Nephron progenitor cell (in vitro differentiated cells): ENCODE measurements at regions not wholly inside any gene's neighbourhood (a gene's known extent, or its start where the extent isn't known, plus 50 kb on each side); places are given as distances from the start of the nearest gene placed in this dataset.

Source experiments
- DNase-seq: peaks from one replicate; pipeline ENCODE4 v3.0.0; 2021
- H3K27ac Mint-ChIP-seq: 2 replicates; pipeline ENCODE4 v1.8.0; 2021; ENCODE audit warnings: mild to moderate bottlenecking, moderate library complexity, mixed read lengths
- H3K27me3 Mint-ChIP-seq: 2 replicates; pipeline ENCODE4 v1.8.0; 2021; ENCODE audit warnings: mild to moderate bottlenecking, low read depth, mixed read lengths; ENCODE audit not compliant: poor library complexity
- H3K36me3 Mint-ChIP-seq: 2 replicates; pipeline ENCODE4 v1.8.0; 2021; ENCODE audit warnings: low read depth, mixed read lengths
- H3K4me1 Mint-ChIP-seq: 2 replicates; pipeline ENCODE4 v1.8.0; 2021; ENCODE audit warnings: mixed read lengths
- H3K4me3 Mint-ChIP-seq: 2 replicates; pipeline ENCODE4 v1.8.0; 2021; ENCODE audit warnings: mild to moderate bottlenecking, moderate library complexity, mixed read lengths
- H3K9me3 Mint-ChIP-seq: 2 replicates; pipeline ENCODE4 v1.8.0; 2021; ENCODE audit warnings: mild to moderate bottlenecking, moderate library complexity, mixed read lengths
- CTCF ChIP-seq: fragments of 200-600 bp; sonication (generic); IDR thresholded peaks from 2 replicates; pipeline ENCODE4 v1.5.0; 2021; ENCODE audit warnings: antibody characterized with exemption

GRCh38 chr21:38619992-38620479, 121.8 kb upstream of the ERG start:
- no peak for DNase-seq
- H3K4me1 Mint-ChIP-seq, result peaks cover 13% of the 10 kb centered on the region
- H3K27me3 Mint-ChIP-seq, result no peaks in the 10 kb centered on the region
- no peak overlapping the region for H3K4me3 Mint-ChIP-seq
- H3K9me3 Mint-ChIP-seq, result no peaks in the 10 kb centered on the region
- no peak overlapping the region for H3K27ac Mint-ChIP-seq
- H3K36me3 Mint-ChIP-seq, result no peaks in the 10 kb centered on the region
- TF ChIP-seq CTCF, result no peak

GRCh38 chr21:38621132-38621531, 122.9 kb upstream of the ERG start:
- no peak overlapping the region for H3K4me3 Mint-ChIP-seq
- peaks cover 13% of the 10 kb centered on the region for H3K4me1 Mint-ChIP-seq
- H3K9me3 Mint-ChIP-seq, result no peaks in the 10 kb centered on the region
- no peaks in the 10 kb centered on the region for H3K27me3 Mint-ChIP-seq
- no peaks in the 10 kb centered on the region for H3K36me3 Mint-ChIP-seq
- TF ChIP-seq CTCF, result no peak
- H3K27ac Mint-ChIP-seq, result no peak overlapping the region
- DNase-seq, result no peak

GRCh38 chr21:38622081-38622826, 124.0 kb upstream of the ERG start:
- Mint-ChIP-seq H3K27me3 (no peaks in the 10 kb centered on the region), H3K27ac (no peak overlapping the region), H3K4me3 (no peak overlapping the region), H3K9me3 (no peaks in the 10 kb centered on the region), H3K36me3 (no peaks in the 10 kb centered on the region), H3K4me1 (peaks cover 13% of the 10 kb centered on the region)
- no peak for DNase-seq
- no peak for TF ChIP-seq CTCF

GRCh38 chr21:38622827-38623209, 124.5 kb upstream of the ERG start:
- no peak for TF ChIP-seq CTCF
- Mint-ChIP-seq H3K4me1 (peaks cover 13% of the 10 kb centered on the region), H3K36me3 (no peaks in the 10 kb centered on the region), H3K27ac (no peak overlapping the region), H3K9me3 (no peaks in the 10 kb centered on the region), H3K27me3 (no peaks in the 10 kb centered on the region), H3K4me3 (no peak overlapping the region)
- DNase-seq, result no peak

GRCh38 chr21:38623552-38623951, 125.3 kb upstream of the ERG start:
- Mint-ChIP-seq H3K27me3 (no peaks in the 10 kb centered on the region), H3K9me3 (no peaks in the 10 kb centered on the region), H3K36me3 (no peaks in the 10 kb centered on the region), H3K27ac (no peak overlapping the region), H3K4me1 (peaks cover 20% of the 10 kb centered on the region), H3K4me3 (no peak overlapping the region)
- no peak for DNase-seq
- TF ChIP-seq CTCF, result no peak

GRCh38 chr21:38625000-38625399, 126.7 kb upstream of the ERG start:
- H3K36me3 Mint-ChIP-seq, result no peaks in the 10 kb centered on the region
- H3K27ac Mint-ChIP-seq, result no peak overlapping the region
- H3K9me3 Mint-ChIP-seq, result peaks cover 10% of the 10 kb centered on the region
- no peaks in the 10 kb centered on the region for H3K27me3 Mint-ChIP-seq
- DNase-seq, result no peak
- TF ChIP-seq CTCF, result no peak
- H3K4me3 Mint-ChIP-seq, result no peak overlapping the region
- peaks cover 12% of the 10 kb centered on the region for H3K4me1 Mint-ChIP-seq
